Right kidney (tissue), 1 donor: ENCODE measurements at regions not wholly inside any gene's neighbourhood (a gene's known extent, or its start where the extent isn't known, plus 50 kb on each side); places are given as distances from the start of the nearest gene placed in this dataset.
"Not testable (repeated sequence)": the region's sequence is repeated elsewhere in the genome, so short reads cannot be mapped to it uniquely, and the experiment has no call there.

Experiments
- DNase-seq: peaks from one replicate; pipeline ENCODE4 v3.0.0-alpha.2; 2016

DNA sequence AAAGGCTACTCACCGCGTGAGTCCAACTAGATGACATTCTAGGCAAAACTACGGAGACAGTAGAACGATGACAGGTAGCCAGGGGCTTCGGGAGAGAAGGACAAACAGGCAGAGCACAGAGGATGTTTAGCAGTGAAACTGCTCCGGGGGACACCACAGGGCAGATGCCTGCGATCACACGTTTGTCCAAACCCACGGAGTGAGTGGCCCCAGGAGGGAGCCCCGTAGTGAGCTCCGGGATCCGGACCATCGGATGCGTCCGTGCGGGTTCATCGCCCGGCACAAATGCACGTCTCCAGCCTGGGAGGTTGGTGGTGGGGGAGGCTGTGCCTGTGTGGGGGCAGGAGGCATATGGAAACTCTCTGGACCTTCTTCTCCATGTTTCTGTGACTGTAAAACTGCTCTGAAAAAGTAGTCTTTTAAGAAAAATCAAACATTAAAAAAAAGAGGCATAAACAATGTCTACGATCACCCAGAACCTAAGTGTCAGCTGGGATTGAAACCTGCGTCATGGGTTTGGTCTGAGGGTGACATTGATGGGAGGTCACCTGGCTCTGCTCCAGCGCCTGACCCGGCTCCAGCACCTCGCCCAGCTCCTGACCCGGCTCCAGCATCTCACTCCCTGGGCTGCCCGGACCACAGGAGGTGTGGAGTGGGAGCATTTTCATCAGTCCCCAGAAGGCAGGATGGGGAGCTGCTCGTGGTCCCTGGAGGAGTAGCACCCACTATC lies 83.0 kb upstream of the CTDP1 start:
- DNase-seq, result no peak

DNA sequence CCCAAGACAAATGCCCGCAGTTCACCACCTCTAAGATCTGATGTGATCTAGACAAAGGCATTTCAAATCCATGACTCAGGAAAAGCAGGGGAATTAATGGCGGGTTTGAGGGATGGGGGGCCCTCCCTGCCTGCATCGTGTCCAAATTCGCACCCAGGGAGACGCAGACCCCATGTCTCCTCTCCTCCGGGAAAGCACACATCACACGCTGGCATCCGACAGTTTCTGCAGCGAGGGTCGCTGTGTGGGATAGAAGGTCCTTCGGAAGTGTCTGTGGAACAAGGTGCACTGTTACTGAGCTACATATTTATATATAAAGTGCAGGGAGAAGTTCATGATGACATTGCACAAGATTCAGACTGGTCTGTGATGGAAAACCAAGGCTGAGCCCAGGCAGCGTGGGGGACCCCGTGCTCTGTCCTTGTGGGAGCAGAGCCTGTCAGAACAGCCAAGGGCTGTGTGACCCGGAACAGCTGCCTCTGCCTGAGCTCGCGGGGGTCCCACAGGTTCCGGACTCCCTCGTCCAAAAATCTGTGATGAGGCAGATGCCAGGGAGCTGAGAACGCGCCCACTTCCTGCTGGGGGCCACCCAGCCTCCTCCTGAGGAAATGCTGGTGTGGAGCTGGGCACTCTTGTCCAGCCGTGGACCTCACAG lies 82.3 kb upstream of the CTDP1 start:
- DNase-seq, result no peak

DNA sequence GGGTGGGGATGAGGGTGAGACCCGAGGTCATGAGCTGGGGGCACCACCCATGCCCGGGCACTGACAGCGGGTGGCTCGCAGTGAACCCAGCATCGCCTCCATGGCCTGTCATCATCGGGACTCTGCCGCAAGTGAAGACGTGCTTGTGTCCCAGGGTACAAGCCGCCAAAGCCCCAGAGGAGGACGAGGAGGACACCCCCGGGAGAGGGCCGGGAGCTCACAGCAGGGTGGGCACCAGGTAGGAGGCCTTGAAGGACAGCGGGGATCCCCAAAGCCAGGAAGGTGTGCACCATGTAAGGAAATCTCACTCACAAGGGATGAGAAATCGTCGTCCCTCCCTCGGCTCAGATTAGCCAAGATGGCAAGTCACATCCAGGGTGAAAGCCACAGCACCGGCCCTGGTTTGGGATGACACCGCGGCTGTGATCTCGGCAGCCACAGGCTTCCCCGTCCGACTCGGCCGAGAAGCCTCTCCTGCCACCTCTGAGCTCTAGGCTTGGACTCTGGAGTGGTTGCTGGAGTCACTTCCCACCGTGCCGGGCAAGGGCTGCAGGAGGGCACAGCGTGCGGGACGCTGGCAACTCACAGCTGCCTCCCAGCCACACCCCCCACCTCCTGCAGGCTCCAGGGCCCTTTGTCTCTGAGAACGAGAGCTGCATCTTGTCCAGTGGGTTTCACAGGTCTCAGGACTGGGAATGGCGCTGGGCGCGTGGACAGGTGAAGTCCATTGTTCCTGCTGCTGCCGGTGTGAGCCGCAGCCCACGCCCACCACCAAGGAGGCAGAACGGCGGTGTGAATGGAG lies 81.6 kb upstream of the CTDP1 start:
- DNase-seq, result no peak

DNA sequence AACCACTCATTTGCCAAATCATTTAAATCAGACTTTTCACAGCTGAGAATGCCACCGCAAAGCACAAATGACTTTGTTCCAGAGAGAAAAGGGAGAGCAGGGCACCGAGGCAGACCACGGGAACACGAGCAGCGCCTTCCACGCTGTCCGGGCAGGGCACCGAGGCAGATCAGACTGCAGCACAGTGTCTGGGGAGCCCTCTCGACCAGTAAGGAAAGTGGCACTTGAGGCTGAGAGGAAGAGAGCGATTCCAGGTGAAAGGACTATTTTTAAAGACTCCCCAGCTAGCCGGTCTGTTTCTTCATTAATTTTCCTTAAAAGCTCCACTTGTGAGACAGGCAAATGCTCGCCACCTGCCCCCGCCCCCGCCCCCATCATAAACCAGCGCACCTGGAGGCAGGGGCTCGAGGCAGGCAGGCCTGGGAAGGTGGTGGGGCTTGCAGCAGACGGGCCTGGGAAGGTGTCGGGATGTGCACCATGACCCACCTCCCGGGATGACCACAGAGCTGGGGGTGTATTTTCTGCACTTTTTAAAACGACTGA lies 80.9 kb upstream of the CTDP1 start:
- no peak for DNase-seq

DNA sequence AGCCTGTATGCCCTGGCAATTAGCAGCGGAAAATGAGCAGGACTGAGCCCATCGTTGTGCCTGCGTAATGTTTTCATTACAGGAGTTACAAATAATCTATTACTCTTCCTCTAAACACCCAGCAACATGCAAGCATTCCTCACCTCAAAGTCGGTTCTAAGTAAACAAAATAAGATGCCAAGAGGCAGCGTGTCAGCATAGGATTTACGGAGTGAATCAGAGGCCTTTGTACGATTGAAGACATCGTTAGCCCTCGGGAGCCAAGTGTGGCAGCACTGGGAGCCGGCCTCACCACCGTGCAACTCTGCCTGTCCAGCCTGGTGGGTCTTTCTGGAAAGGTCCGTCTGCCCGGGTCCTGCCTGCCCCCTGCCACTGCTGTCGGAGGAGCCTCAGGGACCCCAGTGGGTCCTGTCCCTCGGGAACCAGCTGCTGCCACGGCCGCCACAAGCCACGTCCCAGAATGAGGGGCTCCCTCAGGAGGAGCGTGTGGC lies 80.1 kb upstream of the CTDP1 start:
- no peak for DNase-seq

DNA sequence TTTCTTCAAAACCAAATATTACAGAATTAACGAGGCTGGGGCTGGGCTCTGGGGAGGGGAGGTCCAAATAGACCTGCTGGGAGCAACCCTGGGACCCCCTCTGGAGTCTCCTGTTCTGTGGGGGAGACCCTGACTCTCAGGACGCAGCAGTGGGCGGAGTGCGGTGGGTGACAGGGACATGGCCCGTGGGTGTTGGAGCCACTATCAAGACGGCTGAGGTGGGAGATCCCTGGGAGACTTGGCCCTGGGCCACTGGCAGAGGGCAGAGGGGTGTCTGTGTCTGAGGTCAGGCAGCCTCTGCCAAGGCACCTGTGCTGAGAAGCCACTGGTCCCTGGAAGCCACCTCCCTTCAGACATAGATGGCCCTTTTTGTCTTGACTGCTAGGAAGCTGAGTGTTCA lies 79.5 kb upstream of the CTDP1 start:
- no peak for DNase-seq

DNA sequence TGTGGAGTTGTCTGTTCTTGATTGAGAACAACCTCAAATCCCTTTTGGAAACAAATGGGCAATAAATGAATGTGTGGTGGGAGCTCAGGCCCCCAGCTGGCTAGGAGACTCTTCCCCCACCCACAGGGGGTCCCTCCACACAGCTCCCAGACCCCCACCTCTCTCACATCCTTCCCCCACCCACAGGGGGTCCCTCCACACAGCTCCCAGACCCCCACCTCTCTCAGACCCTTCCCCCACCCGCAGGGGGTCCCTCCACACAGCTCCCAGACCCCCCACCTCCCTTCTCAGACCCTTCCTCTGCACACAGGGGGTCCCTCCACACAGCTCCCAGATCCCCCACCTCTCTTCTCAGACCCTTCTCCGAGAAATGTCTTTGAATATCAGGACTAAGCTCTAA lies 79.0 kb upstream of the CTDP1 start:
- DNase-seq, result no peak

DNA sequence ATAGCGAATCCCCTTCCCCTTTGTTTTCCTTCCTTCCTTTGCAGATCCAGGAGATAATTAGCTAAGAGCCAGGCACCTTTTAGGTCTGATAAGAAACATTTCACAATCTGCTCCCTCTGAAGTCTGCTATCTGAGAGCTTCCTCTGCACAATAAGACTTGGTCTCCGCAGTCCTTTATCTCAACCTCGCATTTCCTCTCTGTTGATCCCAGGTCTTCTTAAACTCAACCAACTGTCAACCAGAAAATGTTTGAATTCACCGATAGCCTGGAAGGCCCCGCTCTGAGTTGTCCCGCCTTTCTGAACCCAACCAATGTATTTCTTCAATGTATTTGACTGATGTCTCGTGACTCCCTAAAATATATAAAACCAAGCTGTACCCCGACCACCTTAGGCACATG lies 78.4 kb upstream of the CTDP1 start:
- DNase-seq, result no peak

DNA sequence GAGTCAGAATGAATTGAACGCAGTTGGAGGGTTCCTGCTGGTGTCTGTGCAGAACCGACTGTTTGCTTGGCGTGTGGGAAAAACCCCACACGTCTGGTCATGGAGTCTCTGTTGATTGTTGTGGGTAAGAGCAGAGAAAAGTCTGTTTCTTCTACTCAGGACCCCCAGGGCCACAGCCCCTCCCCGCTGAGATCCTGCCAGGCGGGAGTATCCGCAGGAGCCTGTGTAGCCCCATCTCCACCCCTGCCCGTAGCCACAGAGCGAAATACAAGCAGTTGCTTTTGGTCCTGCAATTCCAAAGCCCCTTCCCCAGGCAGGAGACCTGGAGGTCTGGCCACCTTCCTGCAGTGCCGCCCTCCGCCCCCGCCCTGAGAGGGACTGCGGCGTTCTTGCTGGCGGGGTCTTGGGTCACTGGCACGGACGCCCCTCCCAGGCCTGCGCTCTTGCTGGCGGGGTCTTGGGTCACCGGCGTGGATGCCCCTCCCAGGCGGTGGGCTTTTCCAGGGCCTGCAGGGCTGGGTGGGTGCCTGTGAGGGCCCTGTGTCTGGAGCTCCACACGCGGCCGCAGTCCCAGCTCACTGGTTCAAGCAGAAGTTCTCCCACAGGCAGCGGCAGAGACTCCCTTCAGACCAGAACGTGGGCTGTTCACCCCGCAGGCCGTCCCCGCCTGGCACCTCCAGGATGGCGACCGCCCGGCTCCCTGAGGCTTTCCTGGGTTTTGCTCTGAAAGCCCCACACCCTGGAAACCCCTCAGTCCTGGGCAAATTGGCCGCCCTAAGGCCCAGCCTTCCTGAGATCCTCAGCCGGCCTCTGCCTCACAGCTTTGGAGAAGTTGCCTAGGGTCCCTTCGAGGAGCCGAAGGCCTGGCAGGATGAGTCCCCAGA lies 76.0 kb upstream of the CTDP1 start:
- DNase-seq, result no peak

DNA sequence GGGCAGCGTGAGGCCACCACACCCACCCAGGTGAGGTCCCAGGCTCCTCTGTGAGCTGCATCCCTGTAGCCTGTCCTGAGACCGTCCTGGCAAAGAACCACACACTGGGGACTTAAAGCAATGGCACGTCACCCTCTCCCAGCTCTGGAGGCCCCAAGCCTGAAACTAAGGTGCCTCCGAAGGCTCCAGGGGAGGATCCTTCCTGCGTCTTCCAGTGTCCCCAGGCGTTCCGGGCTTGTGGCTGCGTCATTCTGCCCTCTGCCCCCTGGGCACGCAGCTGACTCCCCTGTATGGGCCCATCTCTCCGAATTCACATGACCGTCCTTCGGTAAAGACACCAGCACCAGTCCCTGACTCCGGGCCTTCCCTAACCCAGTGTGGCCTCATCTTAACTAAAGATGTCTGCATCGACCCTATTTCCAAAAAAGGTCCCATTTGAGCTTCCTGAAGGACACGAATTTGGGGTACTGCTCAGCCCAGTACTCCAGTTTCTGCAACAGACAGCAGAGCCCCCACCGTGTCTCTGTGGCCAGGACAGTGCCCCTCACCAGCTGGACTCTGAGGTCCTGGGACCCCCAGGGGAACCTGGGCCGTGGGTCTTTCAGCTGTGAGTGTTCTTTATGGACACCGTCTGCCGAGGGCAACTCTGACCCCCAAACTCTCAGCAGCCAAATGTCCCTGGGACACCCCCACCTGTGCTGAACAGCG lies 75.2 kb upstream of the CTDP1 start:
- no peak for DNase-seq

DNA sequence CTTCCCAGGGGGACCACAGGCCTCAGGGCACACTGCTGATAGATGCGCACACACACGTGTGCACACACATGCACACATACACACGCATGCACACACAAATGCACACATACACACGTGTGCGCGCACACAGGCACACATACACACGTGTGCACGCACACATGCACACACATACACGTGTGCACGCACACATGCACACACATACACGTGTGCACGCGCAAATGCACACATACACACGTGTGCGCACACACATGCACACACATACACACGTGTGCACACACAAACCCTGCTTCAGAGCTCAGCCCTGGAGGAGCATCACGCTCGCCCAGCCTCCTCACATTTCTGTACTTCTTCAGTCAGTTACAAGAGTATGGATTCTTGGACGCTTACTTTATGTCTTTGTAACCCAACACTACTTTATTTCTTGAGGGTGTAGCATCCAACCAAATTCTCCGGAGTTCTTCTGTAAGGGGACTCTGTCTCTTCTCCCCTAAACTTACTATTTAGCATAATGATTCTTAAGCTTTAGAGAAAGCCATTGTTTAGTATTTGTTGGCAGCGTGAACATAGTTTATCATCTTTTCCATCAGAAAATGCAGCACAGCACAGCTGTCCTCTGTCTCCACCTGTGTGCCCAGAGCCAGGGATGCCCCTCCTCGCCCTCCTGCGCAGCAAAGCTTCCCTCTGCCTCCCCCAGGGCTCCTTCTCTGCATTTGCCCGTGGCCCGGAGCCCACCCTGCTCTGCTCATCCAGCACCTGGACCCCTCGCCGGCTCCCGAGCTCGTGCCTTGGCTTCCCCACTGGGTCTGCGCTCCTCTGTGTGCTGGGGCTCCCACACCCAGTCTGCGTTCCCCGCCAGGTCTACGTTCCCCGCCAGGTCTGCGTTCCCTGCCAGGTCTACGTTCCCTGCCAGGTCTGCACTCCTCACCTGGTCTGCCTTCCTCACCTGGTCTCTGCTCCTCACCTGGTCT lies 74.4 kb upstream of the CTDP1 start:
- DNase-seq, result no peak

DNA sequence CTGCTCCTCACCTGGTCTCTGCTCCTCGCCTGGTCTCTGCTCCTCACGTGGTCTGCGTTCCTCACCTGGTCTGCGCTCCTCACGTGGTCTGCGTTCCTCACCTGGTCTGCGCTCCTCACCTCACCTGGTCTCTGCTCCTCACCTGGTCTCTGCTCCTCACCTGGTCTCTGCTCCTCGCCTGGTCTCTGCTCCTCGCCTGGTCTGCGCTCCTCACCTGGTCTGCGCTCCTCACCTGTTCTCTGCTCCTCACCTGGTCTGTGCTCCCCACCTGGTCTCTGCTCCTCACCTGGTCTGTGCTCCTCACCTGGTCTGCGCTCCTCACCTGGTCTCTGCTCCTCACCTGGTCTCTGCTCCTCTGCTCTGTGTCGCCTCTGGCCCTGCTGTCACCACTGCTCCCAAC lies 73.5 kb upstream of the CTDP1 start:
- not testable (repeated sequence) for DNase-seq

DNA sequence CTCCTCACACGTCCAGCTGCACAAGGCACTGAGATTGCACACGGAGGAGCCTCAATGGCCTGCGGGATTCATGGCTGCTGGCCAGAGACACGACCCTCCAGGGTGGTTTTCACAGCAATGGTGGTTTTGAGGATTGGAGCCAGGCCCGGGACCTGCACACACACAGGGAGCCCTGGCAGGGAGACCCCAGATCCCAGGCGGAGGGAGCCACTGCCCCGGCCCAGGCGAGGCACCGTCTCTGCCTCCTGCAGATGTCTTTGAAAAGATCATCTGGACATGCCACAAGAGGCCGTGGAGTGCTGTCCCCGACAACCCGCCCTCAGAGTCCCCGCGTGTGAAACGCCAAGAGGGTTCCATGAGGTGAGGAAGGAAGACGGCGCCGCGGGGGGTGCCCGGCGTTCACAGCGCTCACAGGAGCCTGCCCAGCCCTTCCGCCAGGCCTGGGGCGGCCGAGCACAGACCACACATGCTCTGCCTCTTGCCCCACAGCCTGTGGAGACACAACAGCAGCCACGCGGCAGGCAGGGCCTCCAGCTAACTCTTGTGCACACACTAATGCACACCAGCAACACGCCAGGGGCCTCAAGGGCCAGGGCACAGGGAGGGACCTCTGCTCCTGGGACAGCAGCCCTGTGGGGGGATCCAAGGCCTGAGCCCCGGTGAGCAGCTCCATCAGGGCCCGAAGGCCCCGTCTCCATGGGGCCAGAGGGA lies 72.8 kb upstream of the CTDP1 start:
- no peak for DNase-seq

DNA sequence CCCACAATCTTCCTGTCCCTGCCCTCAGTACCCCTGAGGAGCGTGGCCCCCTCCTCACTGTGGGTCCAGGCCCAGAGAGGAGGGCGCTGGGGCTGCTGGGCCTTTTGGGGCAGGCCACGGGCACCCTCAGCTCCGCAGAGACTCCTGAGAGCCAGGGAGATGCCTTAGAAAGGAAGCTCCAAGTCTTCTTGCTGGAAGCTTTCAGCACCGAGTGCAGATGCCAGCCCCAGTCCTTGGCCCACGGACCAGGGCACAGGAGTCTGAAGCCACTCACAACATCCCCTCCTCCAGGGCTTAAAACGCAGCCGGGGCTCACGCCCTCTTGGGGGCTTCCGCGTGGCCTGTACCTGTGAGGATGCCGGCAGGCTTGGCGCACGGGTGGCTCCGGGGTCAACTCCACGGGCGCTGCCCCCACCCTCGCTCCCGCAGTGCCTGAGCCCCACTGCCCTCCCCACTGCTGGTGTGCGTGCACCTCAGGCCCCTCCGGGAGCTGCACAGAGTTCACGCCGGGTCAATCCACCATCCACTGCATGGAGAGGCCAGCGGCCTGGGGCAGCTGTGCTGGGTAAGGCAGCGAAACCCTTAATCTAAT lies 72.1 kb upstream of the CTDP1 start:
- DNase-seq, result no peak

DNA sequence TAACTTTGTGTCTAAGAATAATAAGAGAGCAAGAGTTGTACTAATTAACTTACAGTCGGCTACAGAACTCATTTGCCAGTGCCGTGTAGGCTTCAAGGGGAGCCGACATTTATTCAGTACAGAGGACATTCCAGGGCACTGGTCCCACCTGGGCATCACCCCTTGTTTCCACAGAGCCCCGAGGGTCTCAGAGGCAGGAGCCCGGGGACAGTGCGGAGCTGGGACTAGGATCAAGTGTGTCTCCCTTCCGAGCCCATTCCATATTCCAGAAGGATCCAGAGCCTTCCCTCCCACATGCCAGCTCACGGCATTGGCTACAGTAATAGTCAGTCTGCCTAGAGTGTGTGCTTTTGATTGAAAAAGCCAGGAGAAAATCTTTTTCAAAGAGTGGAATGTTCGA lies 71.5 kb upstream of the CTDP1 start:
- DNase-seq, result no peak

DNA sequence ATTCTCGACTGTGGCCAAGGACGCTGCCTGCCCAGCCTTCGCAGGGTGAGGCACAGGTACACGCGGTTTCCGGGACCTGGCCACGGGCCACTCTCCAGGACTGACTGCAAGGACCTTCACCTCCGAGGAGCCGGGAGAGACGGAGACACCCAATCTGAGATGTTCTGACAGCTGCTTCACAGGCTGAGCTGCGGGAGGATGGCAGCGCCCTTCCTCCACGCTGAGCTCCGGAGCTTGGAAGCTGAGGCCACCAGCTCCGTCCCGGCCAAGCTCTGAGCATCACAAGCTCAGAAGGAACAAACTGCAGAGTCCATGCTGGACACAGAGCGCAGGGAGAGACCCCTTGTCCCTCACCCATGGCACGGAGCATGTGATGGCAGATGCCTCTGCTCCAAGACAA lies 71.1 kb upstream of the CTDP1 start:
- no peak for DNase-seq

DNA sequence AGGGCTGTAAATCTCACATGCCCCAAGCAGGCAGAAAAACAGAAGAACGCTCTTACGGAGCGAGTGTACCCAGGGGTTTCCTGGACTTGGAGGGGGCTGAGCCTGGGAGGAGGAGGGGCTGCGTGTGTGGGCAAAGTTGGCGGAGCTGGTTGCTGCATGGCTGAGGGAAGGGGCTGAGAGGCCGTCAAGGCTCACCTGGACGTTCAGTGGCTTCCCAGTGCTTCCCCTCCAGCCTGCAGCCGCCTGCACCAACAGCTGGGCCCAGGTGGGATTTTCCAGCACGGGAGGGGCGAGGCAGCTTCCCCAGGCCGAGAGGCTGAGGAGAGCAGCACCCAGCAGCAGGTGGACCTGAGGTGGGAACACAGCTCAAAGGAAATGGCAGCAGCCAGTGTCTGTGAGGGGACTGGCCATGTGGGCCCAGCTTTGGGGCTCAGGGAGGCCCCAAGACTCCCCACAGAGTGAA lies 70.6 kb upstream of the CTDP1 start:
- DNase-seq, result no peak

DNA sequence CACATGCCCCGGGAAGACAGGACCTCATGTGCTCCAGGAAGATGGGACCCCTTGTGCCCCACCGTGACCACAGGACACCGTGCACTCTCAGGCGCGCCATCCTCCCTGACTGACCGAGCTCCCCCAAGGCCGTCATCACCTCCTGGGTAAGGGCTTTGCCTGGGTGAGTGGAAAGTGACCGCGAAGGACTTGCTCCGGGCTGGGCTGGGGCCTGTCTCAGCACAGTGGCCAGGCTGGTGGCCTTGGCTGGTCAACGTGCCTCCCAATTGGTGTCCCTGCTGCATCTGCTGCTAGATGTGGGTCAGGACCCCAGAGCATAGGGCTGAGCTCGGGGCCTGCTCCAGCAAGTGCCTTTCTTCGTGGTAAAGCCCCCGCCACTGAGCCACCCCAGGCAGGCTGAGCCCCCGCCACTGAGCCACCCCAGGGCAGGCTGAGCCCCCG lies 69.7 kb upstream of the CTDP1 start:
- DNase-seq, result no peak
